ENCODE measurements at regions not wholly inside any gene's neighbourhood (a gene's known extent, or its start where the extent isn't known, plus 50 kb on each side); places are given as distances from the start of the nearest gene placed in this dataset.

- no peak overlapping the region for H2AFZ ChIP-seq (ENCODE audit: insufficient read depth, low read length, poor library complexity)
- no peak overlapping the region for H2AK5ac ChIP-seq (ENCODE audit: low read length)
- no peak overlapping the region for H3K14ac ChIP-seq (ENCODE audit: low read length)
- H4K12ac ChIP-seq (ENCODE audit: low read depth, low read length): no peak overlapping the region
- H3K36me3 ChIP-seq (ENCODE audit: control insufficient read depth in 1 of 2, insufficient read depth in 2 of 2, low read length in 2 of 2): no peaks in the 10 kb centered on the region
- no peaks in the 10 kb centered on the region for H3K27me3 ChIP-seq (ENCODE audit: insufficient read depth, low read length)
- no peak overlapping the region for H2BK5ac ChIP-seq (ENCODE audit: low read depth, low read length, poor library complexity)
- no peak overlapping the region for H4K91ac ChIP-seq (ENCODE audit: low read depth, low read length)
- H3K4ac ChIP-seq (ENCODE audit: low read depth, low read length): no peak overlapping the region
- H3K23ac ChIP-seq (ENCODE audit: low read length): no peak overlapping the region
- no peak overlapping the region for H3K18ac ChIP-seq (ENCODE audit: low read length)
- H3K4me3 ChIP-seq (ENCODE audit: low read depth, low read length): no peak overlapping the region
- no peak overlapping the region for H2BK120ac ChIP-seq (ENCODE audit: insufficient read depth, low read length, poor library complexity)
- H3K9ac ChIP-seq (ENCODE audit: low read length): no peak overlapping the region
- no CpG with 5 or more reads among the region's 5 CpGs for WGBS (ENCODE audit: extremely low coverage, insufficient coverage, insufficient read length)
- H4K8ac ChIP-seq (ENCODE audit: low read depth, low read length): no peak overlapping the region
- H3K79me2 ChIP-seq (ENCODE audit: control insufficient read depth, insufficient read depth, low read length, poor library complexity): no peaks in the 10 kb centered on the region
- H3K9me3 ChIP-seq (ENCODE audit: insufficient read depth, low read depth, low read length): no peaks in the 10 kb centered on the region
- no peak overlapping the region for H2BK12ac ChIP-seq (ENCODE audit: low read length)
- no peaks in the 10 kb centered on the region for H3K79me1 ChIP-seq (ENCODE audit: low read length)
- H3K27ac ChIP-seq (ENCODE audit: low read depth, low read length): no peak overlapping the region
- no peaks in the 10 kb centered on the region for H3K4me1 ChIP-seq (ENCODE audit: control insufficient read depth in 1 of 2, insufficient read depth in 2 of 2, low read length in 2 of 2)
- no peak overlapping the region for H3K4me2 ChIP-seq (ENCODE audit: low read length)
- DNase-seq: no peak
Observed at GRCh38 chrX:41026702-41027078, 58.6 kb upstream of the USP9X start.

- no peaks in the 10 kb centered on the region for H3K27me3 ChIP-seq (ENCODE audit: insufficient read depth, low read length)
- no peak overlapping the region for H3K4me2 ChIP-seq (ENCODE audit: low read length)
- no peak overlapping the region for H4K91ac ChIP-seq (ENCODE audit: low read depth, low read length)
- no peak overlapping the region for H3K18ac ChIP-seq (ENCODE audit: low read length)
- no peak overlapping the region for H2BK12ac ChIP-seq (ENCODE audit: low read length)
- no peak overlapping the region for H3K27ac ChIP-seq (ENCODE audit: low read depth, low read length)
- H3K79me2 ChIP-seq (ENCODE audit: control insufficient read depth, insufficient read depth, low read length, poor library complexity): no peaks in the 10 kb centered on the region
- H3K9me3 ChIP-seq (ENCODE audit: insufficient read depth, low read depth, low read length): no peaks in the 10 kb centered on the region
- no peak overlapping the region for H3K4me3 ChIP-seq (ENCODE audit: low read depth, low read length)
- DNase-seq: no peak
- H3K79me1 ChIP-seq (ENCODE audit: low read length): no peaks in the 10 kb centered on the region
- H2BK120ac ChIP-seq (ENCODE audit: insufficient read depth, low read length, poor library complexity): no peak overlapping the region
- H3K14ac ChIP-seq (ENCODE audit: low read length): no peak overlapping the region
- no CpG with 5 or more reads among the region's 7 CpGs for whole genome bisulfite sequencing (ENCODE audit: extremely low coverage, insufficient coverage, insufficient read length)
- no peak overlapping the region for H2AFZ ChIP-seq (ENCODE audit: insufficient read depth, low read length, poor library complexity)
- no peak overlapping the region for H4K12ac ChIP-seq (ENCODE audit: low read depth, low read length)
- no peak overlapping the region for H2AK5ac ChIP-seq (ENCODE audit: low read length)
- no peak overlapping the region for H3K9ac ChIP-seq (ENCODE audit: low read length)
- H3K23ac ChIP-seq (ENCODE audit: low read length): no peak overlapping the region
- no peaks in the 10 kb centered on the region for H3K36me3 ChIP-seq (ENCODE audit: control insufficient read depth in 1 of 2, insufficient read depth in 2 of 2, low read length in 2 of 2)
- H4K8ac ChIP-seq (ENCODE audit: low read depth, low read length): no peak overlapping the region
- H2BK5ac ChIP-seq (ENCODE audit: low read depth, low read length, poor library complexity): no peak overlapping the region
- H3K4ac ChIP-seq (ENCODE audit: low read depth, low read length): no peak overlapping the region
- H3K4me1 ChIP-seq (ENCODE audit: control insufficient read depth in 1 of 2, insufficient read depth in 2 of 2, low read length in 2 of 2): no peaks in the 10 kb centered on the region
Observed at GRCh38 chrX:41029332-41029731, 55.9 kb upstream of the USP9X start.

GRCh38 chrX:41031256-41031967 lies 53.8 kb upstream of the USP9X start:
- Histone ChIP-seq H4K8ac (ENCODE audit: low read depth, low read length) (no peak overlapping the region), H3K27me3 (ENCODE audit: insufficient read depth, low read length) (no peaks in the 10 kb centered on the region), H3K23ac (ENCODE audit: low read length) (no peak overlapping the region), H4K91ac (ENCODE audit: low read depth, low read length) (no peak overlapping the region), H3K4me2 (ENCODE audit: low read length) (no peak overlapping the region), H3K9me3 (ENCODE audit: insufficient read depth, low read depth, low read length) (no peaks in the 10 kb centered on the region), H3K79me2 (ENCODE audit: control insufficient read depth, insufficient read depth, low read length, poor library complexity) (no peaks in the 10 kb centered on the region), H3K9ac (ENCODE audit: low read length) (no peak overlapping the region), H3K27ac (ENCODE audit: low read depth, low read length) (no peak overlapping the region), H2BK5ac (ENCODE audit: low read depth, low read length, poor library complexity) (no peak overlapping the region), H2AFZ (ENCODE audit: insufficient read depth, low read length, poor library complexity) (no peak overlapping the region), H2BK120ac (ENCODE audit: insufficient read depth, low read length, poor library complexity) (no peak overlapping the region), H3K36me3 (ENCODE audit: control insufficient read depth in 1 of 2, insufficient read depth in 2 of 2, low read length in 2 of 2) (no peaks in the 10 kb centered on the region), H3K18ac (ENCODE audit: low read length) (no peak overlapping the region), H3K79me1 (ENCODE audit: low read length) (no peaks in the 10 kb centered on the region), H2AK5ac (ENCODE audit: low read length) (no peak overlapping the region), H3K4me1 (ENCODE audit: control insufficient read depth in 1 of 2, insufficient read depth in 2 of 2, low read length in 2 of 2) (no peaks in the 10 kb centered on the region), H4K12ac (ENCODE audit: low read depth, low read length) (no peak overlapping the region), H2BK12ac (ENCODE audit: low read length) (no peak overlapping the region), H3K14ac (ENCODE audit: low read length) (no peak overlapping the region), H3K4ac (ENCODE audit: low read depth, low read length) (no peak overlapping the region), H3K4me3 (ENCODE audit: low read depth, low read length) (no peak overlapping the region)
- peak; percentile 77 to 83 for DNase-seq
- WGBS (ENCODE audit: extremely low coverage, insufficient coverage, insufficient read length): no CpG with 5 or more reads among the region's 13 CpGs

- H3K4ac ChIP-seq (ENCODE audit: low read depth, low read length): no peak overlapping the region
- no peaks in the 10 kb centered on the region for H3K79me2 ChIP-seq (ENCODE audit: control insufficient read depth, insufficient read depth, low read length, poor library complexity)
- no peaks in the 10 kb centered on the region for H3K79me1 ChIP-seq (ENCODE audit: low read length)
- H3K9me3 ChIP-seq (ENCODE audit: insufficient read depth, low read depth, low read length): no peaks in the 10 kb centered on the region
- H3K4me2 ChIP-seq (ENCODE audit: low read length): no peak overlapping the region
- no peak overlapping the region for H4K8ac ChIP-seq (ENCODE audit: low read depth, low read length)
- H3K14ac ChIP-seq (ENCODE audit: low read length): no peak overlapping the region
- no peak overlapping the region for H3K4me3 ChIP-seq (ENCODE audit: low read depth, low read length)
- H3K9ac ChIP-seq (ENCODE audit: low read length): no peak overlapping the region
- no peak overlapping the region for H2BK5ac ChIP-seq (ENCODE audit: low read depth, low read length, poor library complexity)
- no peak overlapping the region for H2BK12ac ChIP-seq (ENCODE audit: low read length)
- no peak overlapping the region for H4K12ac ChIP-seq (ENCODE audit: low read depth, low read length)
- no peak overlapping the region for H4K91ac ChIP-seq (ENCODE audit: low read depth, low read length)
- H2AK5ac ChIP-seq (ENCODE audit: low read length): no peak overlapping the region
- no peak overlapping the region for H3K18ac ChIP-seq (ENCODE audit: low read length)
- H3K4me1 ChIP-seq (ENCODE audit: control insufficient read depth in 1 of 2, insufficient read depth in 2 of 2, low read length in 2 of 2): no peaks in the 10 kb centered on the region
- no peak overlapping the region for H3K27ac ChIP-seq (ENCODE audit: low read depth, low read length)
- no peak for DNase-seq
- H2AFZ ChIP-seq (ENCODE audit: insufficient read depth, low read length, poor library complexity): no peak overlapping the region
- no peak overlapping the region for H3K23ac ChIP-seq (ENCODE audit: low read length)
- no peak overlapping the region for H2BK120ac ChIP-seq (ENCODE audit: insufficient read depth, low read length, poor library complexity)
- no peaks in the 10 kb centered on the region for H3K27me3 ChIP-seq (ENCODE audit: insufficient read depth, low read length)
- no peaks in the 10 kb centered on the region for H3K36me3 ChIP-seq (ENCODE audit: control insufficient read depth in 1 of 2, insufficient read depth in 2 of 2, low read length in 2 of 2)
Observed at GRCh38 chrX:41033299-41033698, 51.9 kb upstream of the USP9X start.

All from trophoblast cell (in vitro differentiated cells and primary cell).